Loucy (cell line): ENCODE measurements at regions not wholly inside any gene's neighbourhood (a gene's known extent, or its start where the extent isn't known, plus 50 kb on each side); places are given as distances from the start of the nearest gene placed in this dataset.

Experiments used
- H2AFZ ChIP-seq: fragments of 200-600 bp; sonication (generic); 2 replicates; pipeline ENCODE4 v1.6.0; 2016; ENCODE audit warnings: antibody characterized with exemption, mild to moderate bottlenecking, low read length, moderate library complexity
- H3F3A ChIP-seq: fragments of 200-600 bp; 2 replicates; pipeline ENCODE4 v1.6.0; 2016; ENCODE audit warnings: antibody characterized with exemption, low read depth, mild to moderate bottlenecking
- H3K27me3 ChIP-seq: fragments of 200-600 bp; sonication (generic); 2 replicates; pipeline ENCODE4 v1.6.1; 2014; ENCODE audit warnings: low read length, mild to moderate bottlenecking; ENCODE audit not compliant: insufficient read depth, poor library complexity, severe bottlenecking
- H3K36me3 ChIP-seq: fragments of 200-600 bp; sonication (generic); 2 replicates; pipeline ENCODE4 v1.6.1; 2016; ENCODE audit warnings: low read length; ENCODE audit not compliant: insufficient read depth
- H3K4me1 ChIP-seq: fragments of 200-600 bp; sonication (generic); 2 replicates; pipeline ENCODE4 v1.5.1; 2014; ENCODE audit warnings: low read length, mild to moderate bottlenecking; ENCODE audit not compliant: insufficient read depth, poor library complexity, severe bottlenecking
- H3K4me2 ChIP-seq: fragments of 200-600 bp; sonication (generic); 2 replicates; pipeline ENCODE4 v1.6.0; 2014; ENCODE audit warnings: antibody characterized with exemption, low read length, low read depth, mild to moderate bottlenecking; ENCODE audit not compliant: poor library complexity, severe bottlenecking
- H3K4me3 ChIP-seq: fragments of 200-600 bp; sonication (generic); 2 replicates; pipeline ENCODE4 v1.5.1; 2014; ENCODE audit warnings: low read length, mild to moderate bottlenecking, mixed read lengths; ENCODE audit not compliant: poor library complexity, severe bottlenecking
- H3K79me2 ChIP-seq: fragments of 200-600 bp; sonication (generic); 2 replicates; pipeline ENCODE4 v1.6.1; 2014; ENCODE audit warnings: low read length; ENCODE audit not compliant: insufficient read depth
- H3K9ac ChIP-seq: fragments of 200-600 bp; sonication (generic); 2 replicates; pipeline ENCODE4 v1.6.0; 2014; ENCODE audit warnings: mild to moderate bottlenecking, low read depth, low read length, moderate library complexity; ENCODE audit not compliant: poor library complexity, severe bottlenecking
- H3K9me2 ChIP-seq: fragments of 200-600 bp; sonication (generic); replicated peaks from 2 replicates; pipeline ENCODE4 v1.6.1; 2016; ENCODE audit warnings: low read depth, low read length, mixed read lengths
- H3K9me3 ChIP-seq: fragments of 200-600 bp; sonication (generic); 2 replicates; pipeline ENCODE4 v1.6.1; 2014; ENCODE audit warnings: mild to moderate bottlenecking, antibody characterized with exemption, low read length, low read depth; ENCODE audit not compliant: insufficient read depth
- H4K20me1 ChIP-seq: fragments of 200-600 bp; sonication (generic); 2 replicates; pipeline ENCODE4 v1.6.0; 2014; ENCODE audit warnings: antibody characterized with exemption, low read length, mild to moderate bottlenecking; ENCODE audit not compliant: insufficient read depth, poor library complexity, severe bottlenecking
- CTCF ChIP-seq: fragments of 200-600 bp; sonication (generic); conservative IDR thresholded peaks from 2 replicates; pipeline ENCODE4 v1.5.1; 2014; ENCODE audit warnings: mild to moderate bottlenecking, antibody characterized with exemption, low read length
- EZH2phosphoT487 ChIP-seq: fragments of 200-600 bp; IDR thresholded peaks from 2 replicates; pipeline ENCODE4 v1.6.1; 2018; ENCODE audit warnings: antibody characterized with exemption, mild to moderate bottlenecking, moderate library complexity, borderline replicate concordance

- Histone ChIP-seq H2AFZ (no peak overlapping the region), H3K27me3 (no peaks in the 10 kb centered on the region), H3K9me2 (no peaks in the 10 kb centered on the region), H4K20me1 (no peaks in the 10 kb centered on the region), H3K36me3 (no peaks in the 10 kb centered on the region), H3K4me2 (no peak overlapping the region), H3K79me2 (no peaks in the 10 kb centered on the region), H3K4me1 (no peaks in the 10 kb centered on the region), H3K4me3 (no peak overlapping the region), H3F3A (no peaks in the 10 kb centered on the region), H3K9me3 (no peaks in the 10 kb centered on the region), H3K9ac (no peak overlapping the region)
- TF ChIP-seq CTCF (no peak), EZH2phosphoT487 (no peak)
Measured at GRCh38 chr17:15006421-15007128, 258.6 kb downstream of the PMP22 start.

DNA sequence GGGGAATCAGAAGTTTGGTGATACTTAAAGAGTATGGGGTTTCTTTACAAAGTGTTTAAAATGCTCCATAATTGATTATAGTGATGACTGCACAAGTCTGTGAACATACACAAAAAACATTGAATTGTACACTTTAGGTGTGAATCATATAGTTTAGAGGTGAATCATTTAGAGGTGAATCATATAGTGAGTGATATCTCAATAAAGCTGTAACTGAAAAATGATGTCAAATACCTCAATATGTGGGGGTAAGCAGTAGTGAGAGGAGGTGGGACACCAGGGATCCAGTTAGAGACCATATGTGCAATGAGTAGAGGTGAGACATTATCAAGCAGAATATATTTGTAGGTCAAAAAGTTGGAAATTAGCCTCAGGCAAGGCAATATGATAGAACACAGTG lies 264.5 kb downstream of the PMP22 start:
- no peak overlapping the region for H3K9ac ChIP-seq
- TF ChIP-seq EZH2phosphoT487 = no peak
- TF ChIP-seq CTCF = no peak
- H3K27me3 ChIP-seq = no peaks in the 10 kb centered on the region
- H2AFZ ChIP-seq = no peak overlapping the region
- H4K20me1 ChIP-seq = no peaks in the 10 kb centered on the region
- H3K4me2 ChIP-seq = no peak overlapping the region
- H3K36me3 ChIP-seq = no peaks in the 10 kb centered on the region
- H3F3A ChIP-seq = no peaks in the 10 kb centered on the region
- H3K4me3 ChIP-seq = no peak overlapping the region
- H3K4me1 ChIP-seq = no peaks in the 10 kb centered on the region
- H3K9me3 ChIP-seq = no peaks in the 10 kb centered on the region
- H3K79me2 ChIP-seq = no peaks in the 10 kb centered on the region
- H3K9me2 ChIP-seq = no peaks in the 10 kb centered on the region

DNA sequence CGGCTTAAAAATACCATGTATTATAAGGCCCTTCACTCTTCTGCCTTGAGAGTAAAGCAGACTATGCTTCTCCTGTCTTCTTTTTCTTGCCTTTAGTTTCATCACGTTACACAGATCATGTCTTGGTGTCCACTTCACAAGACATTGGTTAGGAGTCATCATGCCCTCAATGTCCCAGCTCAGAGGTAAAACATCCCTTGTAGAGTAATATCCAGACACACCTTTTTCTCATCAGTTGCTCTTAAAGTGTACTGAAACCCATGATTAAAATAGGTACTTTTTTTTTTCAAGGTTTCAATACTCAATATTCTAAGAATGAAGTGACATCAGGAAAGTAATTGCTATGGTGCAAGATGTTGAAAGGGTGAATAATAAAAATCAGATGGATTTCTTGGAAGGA lies 267.8 kb downstream of the PMP22 start:
- TF ChIP-seq CTCF (no peak), EZH2phosphoT487 (no peak)
- no peaks in the 10 kb centered on the region for H3K9me2 ChIP-seq
- no peaks in the 10 kb centered on the region for H3F3A ChIP-seq
- H3K9ac ChIP-seq = no peak overlapping the region
- H3K4me3 ChIP-seq = no peak overlapping the region
- no peaks in the 10 kb centered on the region for H3K36me3 ChIP-seq
- H3K79me2 ChIP-seq = no peaks in the 10 kb centered on the region
- H3K27me3 ChIP-seq = no peaks in the 10 kb centered on the region
- no peaks in the 10 kb centered on the region for H3K4me1 ChIP-seq
- no peaks in the 10 kb centered on the region for H4K20me1 ChIP-seq
- no peak overlapping the region for H2AFZ ChIP-seq
- no peak overlapping the region for H3K4me2 ChIP-seq
- no peaks in the 10 kb centered on the region for H3K9me3 ChIP-seq
